NCI-H1105 treated with DMSO at 0.1 percent for 48 hours (cell line): ENCODE measurements at regions not wholly inside any gene's neighbourhood (a gene's known extent, or its start where the extent isn't known, plus 50 kb on each side); places are given as distances from the start of the nearest gene placed in this dataset.
"Not testable (repeated sequence)": the region's sequence is repeated elsewhere in the genome, so short reads cannot be mapped to it uniquely, and the experiment has no call there.

ENCODE experiments used
- DNase-seq: peaks from one replicate; lab custom pipeline; 2025; lab: John Stamatoyannopoulos, UW

DNA sequence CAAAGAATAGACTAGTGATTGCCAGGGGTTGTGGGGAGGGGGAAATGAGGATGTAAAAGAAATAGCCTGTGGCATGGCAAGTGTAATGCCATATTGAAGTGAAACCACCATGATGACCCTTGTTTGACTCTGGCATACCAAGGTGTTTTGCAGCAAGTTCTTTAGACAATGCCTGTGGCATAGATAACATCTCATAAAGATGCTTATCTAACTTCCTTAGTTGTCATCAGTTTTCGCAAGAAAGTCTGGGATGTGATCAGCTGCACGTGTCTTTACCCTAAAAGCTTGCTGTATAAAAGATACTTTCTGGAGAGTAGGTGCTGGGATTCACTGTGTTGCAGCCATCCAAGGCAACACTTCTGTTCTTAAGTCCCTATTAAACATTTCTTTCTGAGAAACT lies 176.1 kb upstream of the MAGEB16 start:
- no peak for DNase-seq

- DNase-seq: no peak
These were observed 175.5 kb upstream of the MAGEB16 start for GRCh38 chrX:35622601-35623000.

DNA sequence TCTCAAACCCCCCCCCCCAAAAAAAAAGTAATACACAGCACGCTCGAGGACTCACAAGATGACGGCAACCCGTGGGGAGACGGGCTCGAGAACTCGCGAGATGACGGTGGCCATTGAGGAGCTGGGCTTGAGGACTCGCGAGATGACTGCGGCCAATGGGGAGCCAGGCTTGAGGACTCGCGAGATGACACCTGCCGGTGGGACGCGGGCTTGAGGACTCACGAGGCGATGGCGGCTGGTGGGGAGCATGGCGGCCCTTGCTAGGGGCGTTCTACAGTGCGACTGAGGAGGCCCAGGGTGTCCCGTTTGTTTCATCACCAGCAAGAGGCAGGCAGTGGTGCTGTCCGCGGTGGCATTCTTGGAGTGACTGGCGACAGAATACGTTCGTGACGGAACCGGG lies 172.4 kb upstream of the MAGEB16 start:
- DNase-seq: no peak

DNA sequence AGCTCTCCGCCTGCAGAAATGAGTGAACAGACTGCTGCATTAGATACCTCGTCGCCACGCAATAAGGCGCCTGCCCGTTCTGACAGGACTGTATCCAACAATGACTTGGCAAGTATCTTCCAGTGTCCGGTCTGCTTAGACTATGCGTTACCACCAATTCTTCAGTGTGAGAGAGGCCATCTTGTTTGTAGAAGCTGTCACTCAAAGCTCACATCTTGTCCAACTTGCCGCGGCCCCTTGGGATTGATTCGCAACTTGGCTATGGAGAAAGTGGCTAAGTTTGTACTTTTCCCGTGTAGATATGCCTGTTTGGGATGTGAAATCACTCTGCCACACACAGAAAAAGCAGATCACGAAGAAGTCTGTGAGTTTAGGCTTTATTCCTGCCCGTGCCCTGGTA lies 172.0 kb upstream of the MAGEB16 start:
- DNase-seq: no peak

DNA sequence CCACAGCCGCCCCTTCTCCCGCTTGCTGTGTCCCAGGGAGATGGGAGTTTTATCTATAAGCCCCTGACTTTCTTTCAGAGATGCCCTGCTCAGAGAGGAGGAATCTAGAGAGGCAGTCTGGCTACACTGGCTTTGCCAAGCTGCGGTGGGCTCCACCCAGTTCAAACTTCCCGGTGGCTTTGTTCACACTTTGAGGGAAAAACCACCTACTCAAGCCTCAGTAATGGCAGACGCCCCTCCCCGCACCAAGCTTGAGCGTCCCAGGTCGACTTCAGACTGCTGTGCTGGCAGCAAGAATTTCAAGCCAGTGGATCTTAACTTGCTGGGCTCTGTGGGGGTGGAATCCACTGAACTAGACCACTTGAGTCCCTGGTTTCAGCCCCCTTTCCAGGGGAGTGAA lies 162.2 kb upstream of the MAGEB16 start:
- DNase-seq: not testable (repeated sequence)

DNA sequence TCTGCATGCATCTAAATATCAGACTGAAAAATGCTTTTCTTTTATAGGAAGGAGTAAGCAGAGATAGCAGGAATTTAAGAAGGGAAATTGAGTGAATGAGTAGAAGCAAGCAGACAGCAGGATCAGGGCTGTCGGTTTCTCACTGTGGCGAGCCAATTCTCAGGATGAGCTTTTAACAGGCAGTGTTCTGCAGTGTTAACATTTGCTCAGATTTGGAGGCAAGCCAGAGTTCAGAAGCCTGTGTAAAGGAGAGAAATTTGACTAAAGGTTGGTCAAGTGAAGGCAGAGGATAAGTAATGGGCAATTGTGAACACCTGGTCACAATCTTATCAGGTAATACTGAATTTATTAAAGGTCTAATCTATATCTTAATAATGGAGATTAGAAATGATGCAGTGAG lies 133.3 kb upstream of the MAGEB16 start:
- no peak for DNase-seq

DNA sequence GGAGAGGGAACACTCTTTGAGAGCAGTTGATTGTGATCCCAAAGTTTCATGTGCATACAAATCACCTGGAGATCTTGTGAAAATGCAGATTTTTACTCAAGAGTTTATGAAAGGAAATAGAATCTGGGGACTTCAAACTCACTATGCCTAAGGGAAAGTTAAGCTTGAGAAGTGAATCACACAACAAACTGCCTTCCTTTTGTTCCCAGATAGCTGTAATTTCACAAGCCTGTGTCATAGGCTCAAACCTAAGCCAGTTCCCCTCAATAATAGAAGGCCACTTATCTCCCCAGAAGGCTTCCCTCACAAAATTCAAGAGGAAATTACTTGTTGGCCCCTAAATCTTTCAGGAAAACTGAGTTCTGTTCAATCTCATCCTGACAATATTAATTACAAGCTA lies 132.8 kb upstream of the MAGEB16 start:
- DNase-seq: no peak

- no peak for DNase-seq
These were observed 127.3 kb upstream of the MAGEB16 start for GRCh38 chrX:35670889-35671288.

DNA sequence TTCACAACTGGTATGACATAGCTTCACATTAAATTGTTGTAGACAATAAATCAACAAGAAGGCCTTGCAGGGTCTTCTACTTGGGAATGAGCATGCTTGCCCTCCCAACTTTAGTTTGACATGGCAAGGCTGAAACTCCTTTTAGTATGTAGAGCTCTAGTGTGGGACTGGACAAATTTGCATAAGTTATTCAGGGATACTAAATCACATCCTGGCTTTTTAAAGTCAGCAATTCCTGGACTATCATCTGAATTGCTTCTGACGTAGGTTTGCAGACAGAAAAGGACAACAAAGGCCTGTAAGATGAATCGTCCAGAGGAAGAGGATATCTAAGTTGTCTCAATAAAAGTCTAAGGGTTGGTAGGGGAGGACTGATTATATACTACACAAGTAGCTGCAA lies 123.0 kb upstream of the MAGEB16 start:
- no peak for DNase-seq

DNA sequence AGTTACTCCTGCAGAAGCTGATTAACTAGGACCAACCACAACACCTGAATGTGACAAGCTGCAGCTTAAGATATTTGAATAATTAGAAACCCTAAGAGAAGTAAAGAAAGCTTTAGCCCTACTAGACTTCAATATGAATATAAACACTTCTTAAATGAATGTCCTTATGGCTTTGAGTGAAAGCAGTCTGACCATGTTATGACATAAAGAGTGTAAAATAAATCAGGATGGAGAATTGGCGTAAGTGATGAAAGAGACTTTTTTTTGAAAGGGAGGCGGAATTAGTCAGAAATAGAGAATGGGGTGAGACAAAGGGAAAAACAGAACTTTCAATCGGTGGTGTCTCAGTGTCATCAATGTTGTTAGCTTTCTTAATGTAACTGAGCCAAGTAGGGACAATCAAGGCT lies 117.2 kb upstream of the MAGEB16 start:
- DNase-seq: no peak

GRCh38 chrX:35682476-35682875 lies 115.7 kb upstream of the MAGEB16 start:
- no peak for DNase-seq

- no peak for DNase-seq
These were observed 101.3 kb upstream of the MAGEB16 start for GRCh38 chrX:35696760-35697234.

GRCh38 chrX:35699642-35700041 lies 98.5 kb upstream of the MAGEB16 start:
- no peak for DNase-seq

- no peak for DNase-seq
These were observed 98.0 kb upstream of the MAGEB16 start for GRCh38 chrX:35700121-35700520.

GRCh38 chrX:35711281-35711680 lies 86.9 kb upstream of the MAGEB16 start:
- DNase-seq: no peak

DNA sequence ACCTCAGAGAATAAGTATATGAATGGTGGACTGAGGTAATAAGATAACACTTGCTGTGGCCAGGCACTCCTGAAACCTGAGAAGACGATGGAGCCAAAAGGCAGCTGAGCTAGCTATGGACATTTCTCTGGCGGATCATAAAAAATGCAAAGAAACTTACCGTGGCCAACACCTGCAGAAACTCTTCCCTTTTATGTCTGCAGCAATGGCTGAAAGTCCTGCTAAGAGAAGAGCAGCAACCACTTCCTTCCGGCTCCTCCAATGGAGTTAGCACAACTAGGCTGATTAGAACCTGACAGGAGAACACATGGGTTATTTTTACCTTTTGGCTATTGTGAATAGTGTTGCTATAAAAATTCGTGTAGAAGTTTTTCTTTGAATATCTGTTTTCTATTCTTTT lies 76.0 kb upstream of the MAGEB16 start:
- no peak for DNase-seq

- no peak for DNase-seq
These were observed 72.0 kb upstream of the MAGEB16 start for GRCh38 chrX:35726176-35726575.

DNA sequence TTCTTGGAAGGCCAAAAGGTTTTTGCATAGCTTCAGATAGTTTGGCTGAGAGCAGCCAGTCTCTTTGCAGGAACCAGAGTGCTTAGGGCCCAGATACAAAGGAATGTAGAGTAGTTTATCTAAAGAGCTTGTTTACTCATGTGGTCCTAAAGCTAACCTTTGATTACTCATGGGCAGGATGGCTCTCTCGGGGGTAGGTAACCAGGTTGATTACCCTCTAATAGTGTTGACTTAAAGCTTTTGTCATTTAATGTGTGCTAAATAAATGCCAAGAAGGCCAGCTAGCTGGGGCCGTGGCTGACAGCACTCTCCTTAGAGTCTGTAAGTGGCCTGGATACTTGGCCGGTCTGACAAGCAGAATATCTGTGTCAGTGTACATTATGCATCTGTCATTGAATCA lies 69.7 kb upstream of the MAGEB16 start:
- DNase-seq: no peak

DNA sequence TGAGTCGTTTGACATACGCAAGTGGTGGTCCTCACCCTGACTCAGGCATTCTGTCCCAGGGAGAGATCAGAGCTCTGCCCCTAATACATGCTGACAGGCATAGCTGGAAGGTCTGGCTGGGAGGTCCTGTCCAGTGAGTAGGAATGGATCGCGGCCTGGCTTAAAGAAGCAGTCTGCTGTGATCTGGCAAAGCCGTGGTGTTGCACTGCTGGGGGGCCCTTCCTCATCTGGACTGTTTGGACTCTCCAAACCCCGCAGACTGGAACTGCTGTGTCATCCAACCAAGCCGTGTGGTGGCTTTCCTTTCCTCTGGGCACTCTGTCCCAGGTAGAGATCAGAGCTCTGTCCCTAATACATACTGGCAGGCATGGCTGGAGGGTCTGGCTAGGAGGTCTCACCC lies 64.3 kb upstream of the MAGEB16 start:
- DNase-seq: no peak

DNA sequence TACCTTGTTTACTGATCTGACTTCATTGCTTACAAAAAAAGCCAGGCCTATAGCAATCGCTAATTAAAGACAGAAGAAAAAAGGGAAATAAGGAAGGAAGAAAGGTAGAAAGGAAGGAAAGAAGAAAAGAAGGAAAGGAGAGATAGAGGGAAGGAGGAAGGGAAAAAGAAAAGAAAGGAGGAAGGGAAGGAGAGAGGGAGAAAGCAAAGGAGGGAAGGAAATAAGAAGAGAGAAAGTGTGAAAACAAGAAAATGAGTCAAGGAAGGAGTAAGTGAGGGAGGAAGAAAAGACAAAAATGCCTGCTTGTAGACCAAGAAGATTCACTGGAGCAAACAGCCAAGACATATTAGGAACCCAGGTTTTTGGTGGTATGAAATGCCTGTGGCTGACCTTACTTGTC lies 57.0 kb upstream of the MAGEB16 start:
- no peak for DNase-seq

DNA sequence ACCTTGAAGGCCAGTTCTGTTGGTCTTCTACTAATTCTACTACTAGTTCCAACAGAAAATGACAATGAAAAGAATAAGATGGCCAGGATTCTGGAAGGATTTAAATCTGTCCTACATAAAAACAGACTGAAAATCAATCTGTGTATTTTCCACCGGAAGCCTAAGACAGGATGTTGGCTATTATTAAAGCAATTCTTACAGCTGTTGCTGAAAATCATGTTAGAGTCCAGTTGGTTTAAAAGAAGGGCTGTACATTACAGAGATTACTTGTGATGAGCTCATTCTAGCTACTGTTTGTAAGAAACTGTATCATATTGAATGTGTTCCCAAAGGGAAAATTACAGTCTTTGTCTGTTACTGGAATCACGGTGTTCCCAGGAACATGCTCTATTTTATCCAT lies 54.8 kb upstream of the MAGEB16 start:
- DNase-seq: no peak
